Stimulated activated CD8-positive, alpha-beta memory T cell treated with anti-CD3 and anti-CD28 coated beads, Interleukin-12 subunit alpha, Interleukin-12 subunit beta, amount 100 ng/mL, for 4 hours (primary cell): ENCODE measurements at regions not wholly inside any gene's neighbourhood (a gene's known extent, or its start where the extent isn't known, plus 50 kb on each side); places are given as distances from the start of the nearest gene placed in this dataset.

Experiments
- DNase-seq: peaks from one replicate; pipeline ENCODE4 v3.0.0-alpha.2; 2020; ENCODE audit warnings: low read depth

GRCh38 chr2:129672521-129672920, 306.9 kb upstream of the RAB6C start:
- DNase-seq: no peak

DNA sequence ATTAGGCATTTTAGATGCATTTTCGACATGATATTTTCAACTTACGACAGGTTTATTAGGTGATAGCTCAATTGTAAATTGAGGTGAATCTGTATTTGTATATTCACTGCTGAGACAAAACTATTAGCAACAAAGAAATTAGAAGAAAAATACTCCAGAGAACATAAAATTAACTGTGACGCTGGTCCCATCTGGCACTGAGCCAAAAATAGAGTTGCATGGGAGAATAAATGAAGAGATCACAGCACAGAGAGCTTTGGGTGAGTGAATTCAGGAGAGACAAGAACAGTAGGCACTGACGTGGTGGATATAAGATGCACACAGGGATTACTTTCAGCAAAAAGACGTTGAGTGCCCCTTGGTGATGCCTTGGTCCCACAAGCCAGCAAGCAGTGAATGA, 306.2 kb upstream of the RAB6C start:
- no peak for DNase-seq

- no peak for DNase-seq
Observed at GRCh38 chr2:129673847-129674711, 305.4 kb upstream of the RAB6C start.

- DNase-seq: no peak
Observed at GRCh38 chr2:129678751-129679150, 300.7 kb upstream of the RAB6C start.

- no peak for DNase-seq
Observed at GRCh38 chr2:129681788-129682187, 297.7 kb upstream of the RAB6C start.

DNA sequence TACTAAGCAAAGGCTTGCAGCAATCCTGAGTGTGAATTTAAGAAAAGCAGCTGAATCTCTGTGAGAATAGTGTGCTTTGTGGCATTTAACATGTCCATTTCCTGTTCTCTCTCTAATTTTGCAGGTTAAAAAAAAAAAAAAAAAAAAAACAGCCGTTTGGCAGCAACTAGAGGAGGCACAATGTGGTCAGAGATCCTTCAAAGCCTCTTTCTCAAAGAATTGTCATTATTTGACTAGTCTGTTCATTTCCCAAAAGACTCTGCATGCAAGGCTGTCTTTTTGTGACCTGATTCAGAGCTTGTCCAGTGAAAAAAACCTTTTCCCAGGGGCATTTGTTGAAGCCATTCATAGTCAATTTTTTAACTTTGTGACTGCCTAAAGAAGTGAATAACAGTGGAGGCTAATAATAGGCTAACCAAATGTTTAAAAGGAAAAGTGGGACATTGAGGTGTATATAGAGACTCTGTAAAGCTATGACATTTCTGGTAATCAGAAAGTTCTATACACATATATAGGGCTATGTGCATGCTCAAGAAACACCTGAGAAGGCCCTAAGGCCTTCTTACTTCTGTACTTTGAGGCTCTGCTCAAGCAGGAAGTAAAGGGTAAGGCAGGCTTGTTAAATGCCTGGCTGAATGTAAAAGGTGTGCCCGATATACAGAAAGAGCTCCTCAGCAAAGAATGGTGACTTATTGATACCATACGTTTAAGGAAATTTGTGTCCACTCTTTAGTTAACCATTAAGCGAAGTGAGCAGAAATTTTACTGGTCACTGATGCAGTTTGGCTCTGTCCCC, 289.6 kb upstream of the RAB6C start:
- no peak for DNase-seq

- DNase-seq: no peak
Observed at GRCh38 chr2:129695496-129695895, 284.0 kb upstream of the RAB6C start.

- DNase-seq: no peak
Observed at GRCh38 chr2:129698593-129698992, 280.9 kb upstream of the RAB6C start.

GRCh38 chr2:129699781-129700573, 279.5 kb upstream of the RAB6C start:
- DNase-seq: no peak

DNA sequence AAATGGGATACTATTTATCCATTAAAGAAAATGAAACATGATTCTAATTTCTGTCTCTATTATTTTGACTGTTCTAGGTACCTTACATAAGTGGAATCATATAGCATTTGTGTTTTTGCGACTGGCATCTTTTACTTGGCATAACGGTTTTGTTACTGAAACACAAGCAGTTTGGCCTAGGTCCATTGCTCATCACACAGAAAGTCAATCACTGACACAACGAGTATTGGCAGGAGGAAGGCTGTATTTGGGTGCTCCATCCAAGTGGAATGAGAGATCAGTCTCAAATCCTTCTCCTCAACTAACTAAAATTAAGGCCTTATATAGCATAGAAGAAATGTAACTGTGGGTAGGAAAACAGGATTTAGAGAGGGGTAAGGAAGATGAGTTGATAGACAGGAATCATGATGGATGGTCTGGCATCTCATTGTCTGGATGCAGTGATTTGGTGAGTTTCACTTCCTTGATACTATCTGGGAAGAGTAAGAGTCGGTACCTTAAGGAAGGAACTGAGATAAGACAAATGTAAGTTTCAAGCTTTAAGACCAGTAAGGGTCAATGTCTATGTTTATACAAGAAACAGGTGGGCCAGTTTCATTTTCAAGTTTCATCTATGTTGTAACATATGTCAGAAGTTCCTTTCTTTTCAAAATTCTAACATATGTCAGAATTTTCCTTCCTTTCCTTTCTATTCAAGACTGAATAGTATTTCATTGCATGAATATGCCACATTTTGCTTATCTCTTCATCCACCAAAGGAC, 276.9 kb upstream of the RAB6C start:
- no peak for DNase-seq

DNA sequence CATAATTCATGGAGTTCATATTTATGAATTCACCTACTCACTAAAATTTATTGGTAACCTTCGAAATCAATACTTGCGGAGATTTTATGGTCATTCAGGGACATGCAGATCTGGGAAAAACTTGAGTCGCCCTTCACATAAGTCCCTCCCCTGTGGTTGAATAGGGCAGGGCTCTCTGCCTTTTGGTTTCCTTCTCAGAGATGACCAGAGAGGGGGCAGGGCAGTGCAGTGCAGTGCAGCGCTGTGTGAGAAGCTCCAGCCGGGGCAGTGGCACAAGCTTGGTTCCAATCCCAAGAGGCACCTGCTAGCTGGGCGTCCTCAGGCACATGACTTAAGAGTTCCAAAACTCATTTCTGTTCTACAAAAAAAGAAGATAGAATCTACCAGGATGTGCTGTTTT, 274.4 kb upstream of the RAB6C start:
- no peak for DNase-seq

GRCh38 chr2:129707800-129708199, 271.7 kb upstream of the RAB6C start:
- DNase-seq: no peak

GRCh38 chr2:129708221-129708967, 271.1 kb upstream of the RAB6C start:
- DNase-seq: no peak

DNA sequence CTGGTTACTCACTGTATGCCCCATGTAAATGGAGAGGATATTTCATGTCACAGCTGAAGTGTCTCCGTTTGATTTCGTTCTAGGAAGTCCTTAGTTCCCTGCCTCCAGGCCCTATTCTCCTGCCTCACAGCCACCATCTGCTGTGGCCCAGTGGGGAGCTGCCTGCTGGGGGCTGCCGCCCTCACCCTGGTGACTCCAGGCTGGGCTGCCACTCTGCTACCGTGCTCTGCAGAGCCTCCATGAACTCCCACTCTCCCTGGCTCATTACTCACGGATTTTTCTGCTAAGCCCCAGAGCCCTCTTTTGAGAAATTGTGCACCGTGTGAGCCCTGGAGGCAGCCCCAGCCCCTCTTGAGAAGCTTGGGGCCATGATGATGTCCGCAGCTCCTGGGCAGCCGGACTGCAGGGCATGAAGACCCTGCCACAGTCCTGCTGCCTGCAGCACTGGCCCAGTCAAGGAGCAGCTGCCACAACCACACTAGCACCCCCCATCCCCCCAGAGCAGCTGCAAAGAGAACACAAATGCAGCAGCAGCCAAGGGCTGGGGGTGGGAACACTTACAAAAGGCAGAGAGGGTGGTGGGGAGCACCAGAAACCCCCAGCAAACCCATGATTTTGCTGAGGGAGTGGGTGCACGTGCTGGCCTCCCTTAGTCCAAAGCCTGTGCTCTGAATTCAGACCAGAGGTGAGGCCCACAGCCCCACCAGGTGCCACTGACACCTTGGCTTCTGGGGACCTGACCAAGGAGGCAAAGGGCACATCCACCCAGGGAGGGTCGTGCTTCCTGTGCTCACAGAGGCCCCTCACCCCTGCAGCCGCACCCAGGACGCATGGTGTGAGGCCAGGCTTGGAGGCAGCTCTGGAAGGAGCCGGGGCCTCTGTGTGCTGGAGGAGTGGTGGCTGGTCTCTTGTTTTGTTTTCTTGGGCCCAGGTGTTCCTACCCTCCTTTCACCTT, 270.2 kb upstream of the RAB6C start:
- DNase-seq: no peak

GRCh38 chr2:129709956-129710598, 269.4 kb upstream of the RAB6C start:
- DNase-seq: no peak

DNA sequence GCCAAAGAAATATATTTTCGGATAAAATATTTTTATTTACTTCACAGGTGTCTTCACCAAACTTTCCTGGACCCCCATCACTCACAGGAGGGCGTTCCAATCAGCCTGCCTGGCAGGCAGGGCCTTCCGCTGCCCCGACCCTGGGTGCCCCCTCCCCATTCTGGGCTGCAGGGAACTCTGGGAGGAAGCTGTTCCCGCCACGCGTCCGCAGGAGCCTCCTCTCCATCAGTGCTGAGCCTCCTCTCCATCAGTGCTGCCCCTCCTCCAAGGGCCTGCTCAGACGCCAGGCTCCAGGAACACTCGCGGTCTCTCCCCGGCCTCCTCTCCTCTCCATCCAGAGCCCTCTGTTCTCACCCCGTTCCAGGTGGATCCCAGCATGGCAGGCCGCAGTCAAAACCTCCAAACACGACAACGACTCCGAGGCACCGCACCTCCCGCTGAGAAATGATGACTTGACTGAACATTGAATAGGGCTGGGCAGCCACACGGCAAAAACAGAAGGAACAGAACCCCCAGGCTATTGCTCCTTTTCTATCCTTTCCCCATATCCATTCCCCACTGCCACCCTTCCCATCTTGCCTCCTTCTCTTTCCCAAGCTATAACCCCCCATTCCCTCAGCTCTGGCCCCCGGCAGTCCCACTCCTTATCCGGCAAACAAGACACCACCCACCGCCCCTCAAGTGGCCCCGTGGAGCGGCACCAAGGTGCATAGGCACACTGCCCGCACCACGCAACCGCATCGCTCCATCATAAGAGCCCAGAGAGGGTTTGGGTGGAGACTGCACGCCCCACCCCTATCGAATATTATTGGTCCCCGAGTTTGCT, 268.6 kb upstream of the RAB6C start:
- DNase-seq: no peak

- DNase-seq: no peak
Observed at GRCh38 chr2:129711816-129712675, 267.4 kb upstream of the RAB6C start.

DNA sequence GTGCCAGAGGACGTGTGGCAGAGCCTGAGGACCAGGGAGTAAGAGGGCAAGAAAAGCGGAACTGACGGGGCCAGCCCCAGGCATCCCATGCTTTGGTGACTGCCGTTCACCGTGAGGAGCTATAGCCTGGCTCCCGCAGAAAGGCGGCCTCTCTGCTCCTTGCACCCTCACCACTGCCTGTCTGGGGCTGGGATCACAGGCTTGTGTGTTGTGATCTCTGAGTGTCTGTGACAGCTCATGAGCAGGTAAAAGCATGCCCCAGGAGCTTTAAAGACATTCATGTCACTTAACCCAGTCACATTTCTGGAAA, 266.8 kb upstream of the RAB6C start:
- DNase-seq: no peak
